ENCODE measurements at regions not wholly inside any gene's neighbourhood (a gene's known extent, or its start where the extent isn't known, plus 50 kb on each side); places are given as distances from the start of the nearest gene placed in this dataset.

DNA sequence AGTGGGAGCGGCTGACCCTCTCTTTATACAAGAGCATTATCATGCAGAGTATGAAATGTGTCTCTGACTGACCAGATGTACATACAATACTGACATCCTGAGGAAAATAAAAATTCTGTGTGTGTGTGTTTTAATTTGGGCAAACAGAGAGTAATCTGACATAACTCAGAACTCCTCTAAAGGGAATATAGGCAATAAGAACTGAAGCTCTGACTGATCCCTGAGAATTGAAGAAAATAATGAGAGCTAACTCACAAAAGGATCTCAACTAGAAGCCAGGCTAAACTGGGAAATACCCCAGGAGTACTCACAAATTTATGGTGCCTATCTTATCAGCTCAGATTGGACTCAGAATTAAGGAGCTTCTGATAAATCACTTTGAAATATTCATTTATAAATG lies 539.9 kb downstream of the OLFM4 start:
- no peak overlapping the region for H3K4me3 ChIP-seq
- H3K4me1 ChIP-seq (ENCODE audit: low read depth), result no peaks in the 10 kb centered on the region
- ATAC-seq (no peak), DNase-seq (no peak)
- TF ChIP-seq, protein P1, sequence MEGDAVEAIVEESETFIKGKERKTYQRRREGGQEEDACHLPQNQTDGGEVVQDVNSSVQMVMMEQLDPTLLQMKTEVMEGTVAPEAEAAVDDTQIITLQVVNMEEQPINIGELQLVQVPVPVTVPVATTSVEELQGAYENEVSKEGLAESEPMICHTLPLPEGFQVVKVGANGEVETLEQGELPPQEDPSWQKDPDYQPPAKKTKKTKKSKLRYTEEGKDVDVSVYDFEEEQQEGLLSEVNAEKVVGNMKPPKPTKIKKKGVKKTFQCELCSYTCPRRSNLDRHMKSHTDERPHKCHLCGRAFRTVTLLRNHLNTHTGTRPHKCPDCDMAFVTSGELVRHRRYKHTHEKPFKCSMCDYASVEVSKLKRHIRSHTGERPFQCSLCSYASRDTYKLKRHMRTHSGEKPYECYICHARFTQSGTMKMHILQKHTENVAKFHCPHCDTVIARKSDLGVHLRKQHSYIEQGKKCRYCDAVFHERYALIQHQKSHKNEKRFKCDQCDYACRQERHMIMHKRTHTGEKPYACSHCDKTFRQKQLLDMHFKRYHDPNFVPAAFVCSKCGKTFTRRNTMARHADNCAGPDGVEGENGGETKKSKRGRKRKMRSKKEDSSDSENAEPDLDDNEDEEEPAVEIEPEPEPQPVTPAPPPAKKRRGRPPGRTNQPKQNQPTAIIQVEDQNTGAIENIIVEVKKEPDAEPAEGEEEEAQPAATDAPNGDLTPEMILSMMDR (IDR thresholded peaks at IDR 0.05), result no peak
- H3K36me3 ChIP-seq (ENCODE audit: low read depth), result no peaks in the 10 kb centered on the region
- intact Hi-C loops (cut with DNase I, micrococcal nuclease), result no loop called here
- no peaks in the 10 kb centered on the region for H3K9me3 ChIP-seq

DNA sequence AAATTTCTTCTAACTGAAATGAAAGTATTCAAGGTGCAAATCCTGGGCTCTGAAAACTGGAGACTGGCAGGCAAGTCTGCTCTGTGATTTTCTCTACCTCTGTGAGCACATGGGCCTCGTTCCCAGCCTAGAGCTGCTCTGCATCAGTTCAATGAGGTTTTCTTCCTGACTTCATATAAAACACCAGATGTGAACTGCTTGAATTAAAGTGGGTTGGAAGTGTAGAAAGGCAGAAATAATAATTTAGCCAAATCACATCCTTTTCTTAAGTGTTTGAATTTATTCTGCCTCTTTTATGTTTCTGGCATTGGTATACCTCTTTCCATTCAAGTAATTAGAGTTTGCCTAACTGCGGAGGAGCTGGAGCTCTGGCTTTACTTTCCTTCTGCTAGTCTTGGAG lies 540.8 kb downstream of the OLFM4 start:
- TF ChIP-seq, protein P1 (IDR thresholded peaks at IDR 0.05), result no peak
- ATAC-seq (no peak), DNase-seq (no peak)
- Histone ChIP-seq H3K36me3 (ENCODE audit: low read depth) (no peaks in the 10 kb centered on the region), H3K4me1 (ENCODE audit: low read depth) (no peaks in the 10 kb centered on the region), H3K4me3 (no peak overlapping the region), H3K9me3 (no peaks in the 10 kb centered on the region)
- intact Hi-C loops (cut with DNase I, micrococcal nuclease), result no loop called here

DNA sequence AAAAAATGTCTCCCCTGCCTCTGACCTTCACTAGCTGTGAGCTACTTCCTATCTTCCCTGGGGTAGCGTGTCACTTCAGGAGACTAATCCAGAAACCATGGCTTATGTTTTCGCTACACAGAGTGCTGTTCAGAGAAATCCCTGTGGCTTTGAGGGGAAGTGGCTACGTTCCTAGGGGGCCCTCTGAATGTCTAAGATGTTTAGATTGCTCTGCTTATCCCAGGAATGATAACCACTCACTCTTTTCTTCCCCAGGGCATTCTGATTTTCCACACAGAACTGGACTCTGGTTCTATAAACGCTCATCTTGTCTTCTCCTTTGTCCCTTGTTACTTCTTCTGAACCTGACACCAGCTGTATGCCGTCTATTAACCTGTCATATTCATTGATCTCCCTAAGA lies 572.5 kb downstream of the OLFM4 start:
- Histone ChIP-seq H3K36me3 (ENCODE audit: low read depth) (no peaks in the 10 kb centered on the region), H3K4me1 (ENCODE audit: low read depth) (no peaks in the 10 kb centered on the region), H3K9me3 (peaks cover 2% of the 10 kb centered on the region), H3K4me3 (no peak overlapping the region)
- no peak for DNase-seq
- intact Hi-C loops (cut with DNase I, micrococcal nuclease), result no loop called here
- ATAC-seq, result no peak
- TF ChIP-seq, protein P1 (IDR thresholded peaks at IDR 0.05), result no peak

DNA sequence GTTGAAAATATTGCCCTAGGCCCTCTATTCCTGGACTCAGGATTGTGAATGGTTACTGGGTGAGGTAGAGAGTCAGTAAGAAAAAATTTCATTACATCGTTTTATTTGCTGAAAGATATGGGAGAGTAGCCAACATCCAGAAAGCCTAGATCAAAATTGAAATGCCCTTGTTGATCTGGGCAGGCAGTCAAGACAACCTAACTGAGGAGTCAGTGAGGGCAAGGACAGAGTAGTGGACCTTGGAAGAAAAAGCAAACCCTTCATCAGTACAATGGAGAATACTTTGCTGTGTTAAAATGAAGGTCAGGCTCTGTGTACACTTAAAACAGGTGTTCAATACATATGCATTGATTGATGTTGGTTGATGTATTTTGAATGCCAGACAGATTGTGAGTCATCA lies 576.7 kb downstream of the OLFM4 start:
- Histone ChIP-seq H3K9me3 (peaks cover 2% of the 10 kb centered on the region), H3K4me1 (ENCODE audit: low read depth) (no peaks in the 10 kb centered on the region), H3K4me3 (no peak overlapping the region), H3K36me3 (ENCODE audit: low read depth) (no peaks in the 10 kb centered on the region)
- ATAC-seq (no peak), DNase-seq (no peak)
- TF ChIP-seq, protein P1 (IDR thresholded peaks at IDR 0.05), result no peak
- intact Hi-C loops (cut with DNase I, micrococcal nuclease), result no loop called here

DNA sequence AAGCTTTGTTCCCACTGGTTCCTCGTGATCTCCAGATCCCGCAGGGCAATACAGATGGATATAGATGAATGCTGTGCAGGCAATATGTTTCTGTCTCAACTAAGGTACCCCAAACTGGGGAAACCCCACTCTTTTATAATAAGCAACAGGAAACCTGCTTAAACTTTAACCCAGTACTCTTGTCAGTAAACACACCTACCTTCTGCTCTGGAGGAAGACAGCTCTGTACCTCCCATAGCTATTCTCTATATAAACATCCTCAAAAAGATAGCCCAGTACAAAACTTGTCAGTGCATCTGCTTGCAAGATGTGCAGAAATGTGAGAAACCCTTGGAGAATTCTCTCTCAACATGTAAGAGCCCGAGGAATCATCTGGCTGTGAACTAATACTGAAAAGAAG lies 583.6 kb downstream of the OLFM4 start:
- TF ChIP-seq, protein P1 (IDR thresholded peaks at IDR 0.05), result no peak
- no peak for ATAC-seq

DNA sequence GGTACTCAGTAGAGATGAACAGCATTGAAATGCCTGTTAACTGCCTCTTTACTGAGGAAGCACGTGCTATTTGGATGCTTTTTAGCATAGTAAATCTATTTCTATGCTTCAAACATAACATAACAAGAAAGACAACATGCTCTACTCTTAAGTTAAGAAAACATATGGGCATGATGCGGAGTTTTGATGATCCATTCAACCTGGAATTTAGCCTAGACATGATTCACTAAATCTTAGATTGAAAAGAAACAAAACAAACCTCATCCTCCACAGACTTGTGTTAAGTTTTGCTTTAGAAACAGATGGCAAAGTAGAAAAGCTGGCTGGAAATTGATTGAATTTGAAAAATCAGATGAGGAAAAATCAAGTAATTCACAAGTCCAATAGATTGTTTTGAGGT lies 593.8 kb downstream of the OLFM4 start:
- H3K4me3 ChIP-seq, result no peak overlapping the region
- TF ChIP-seq, protein P1 (IDR thresholded peaks at IDR 0.05), result no peak
- intact Hi-C loops (cut with DNase I, micrococcal nuclease), result no loop called here
- no peaks in the 10 kb centered on the region for H3K4me1 ChIP-seq (ENCODE audit: low read depth)
- no peaks in the 10 kb centered on the region for H3K9me3 ChIP-seq
- no peak for ATAC-seq
- DNase-seq, result no peak
- H3K36me3 ChIP-seq (ENCODE audit: low read depth), result no peaks in the 10 kb centered on the region

More for the DNA sequence above, 583.6 kb downstream of the OLFM4 start:
- intact Hi-C loops (cut with DNase I, micrococcal nuclease), result no loop called here
- no peak for DNase-seq
- H3K9me3 ChIP-seq, result no peaks in the 10 kb centered on the region
- no peaks in the 10 kb centered on the region for H3K4me1 ChIP-seq (ENCODE audit: low read depth)
- H3K36me3 ChIP-seq (ENCODE audit: low read depth), result no peaks in the 10 kb centered on the region
- no peak overlapping the region for H3K4me3 ChIP-seq
